Mammary epithelial cell (primary cell): ENCODE measurements at regions not wholly inside any gene's neighbourhood (a gene's known extent, or its start where the extent isn't known, plus 50 kb on each side); places are given as distances from the start of the nearest gene placed in this dataset.

Experiments used
- EZH2 ChIP-seq: IDR thresholded peaks from 2 replicates; pipeline ENCODE4 v1.6.1; 2012; ENCODE audit warnings: low read length, inconsistent platforms, borderline replicate concordance
- TF ChIP-seq, protein P1 (sequence below), 2 donors: IDR thresholded peaks in 1 of 2; conservative IDR thresholded peaks in 1 of 2; 2 replicates each; pipeline ENCODE4 v1.5.1; 2011 to 2012; ENCODE audit warnings: inconsistent platforms in 2 of 2, low read length in 2 of 2, mild to moderate bottlenecking in 2 of 2, control low read depth in 1 of 2, low read depth in 1 of 2; ENCODE audit not compliant: insufficient read depth in 1 of 2; ENCODE audit errors: extremely low read depth in 1 of 2

- TF ChIP-seq, protein P1, sequence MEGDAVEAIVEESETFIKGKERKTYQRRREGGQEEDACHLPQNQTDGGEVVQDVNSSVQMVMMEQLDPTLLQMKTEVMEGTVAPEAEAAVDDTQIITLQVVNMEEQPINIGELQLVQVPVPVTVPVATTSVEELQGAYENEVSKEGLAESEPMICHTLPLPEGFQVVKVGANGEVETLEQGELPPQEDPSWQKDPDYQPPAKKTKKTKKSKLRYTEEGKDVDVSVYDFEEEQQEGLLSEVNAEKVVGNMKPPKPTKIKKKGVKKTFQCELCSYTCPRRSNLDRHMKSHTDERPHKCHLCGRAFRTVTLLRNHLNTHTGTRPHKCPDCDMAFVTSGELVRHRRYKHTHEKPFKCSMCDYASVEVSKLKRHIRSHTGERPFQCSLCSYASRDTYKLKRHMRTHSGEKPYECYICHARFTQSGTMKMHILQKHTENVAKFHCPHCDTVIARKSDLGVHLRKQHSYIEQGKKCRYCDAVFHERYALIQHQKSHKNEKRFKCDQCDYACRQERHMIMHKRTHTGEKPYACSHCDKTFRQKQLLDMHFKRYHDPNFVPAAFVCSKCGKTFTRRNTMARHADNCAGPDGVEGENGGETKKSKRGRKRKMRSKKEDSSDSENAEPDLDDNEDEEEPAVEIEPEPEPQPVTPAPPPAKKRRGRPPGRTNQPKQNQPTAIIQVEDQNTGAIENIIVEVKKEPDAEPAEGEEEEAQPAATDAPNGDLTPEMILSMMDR (conservative IDR thresholded peaks at IDR 0.05 in 1 of 2, IDR thresholded peaks at IDR 0.05 in 1 of 2; ENCODE audit: extremely low read depth in 1 of 2, insufficient read depth in 1 of 2, low read depth in 1 of 2, low read length in 2 of 2), result no peak
- no peak for TF ChIP-seq EZH2
These were observed 73.5 kb upstream of the RUNX3 start for GRCh38 chr1:25003457-25004190.
